ENCODE measurements at regions not wholly inside any gene's neighbourhood (a gene's known extent, or its start where the extent isn't known, plus 50 kb on each side); places are given as distances from the start of the nearest gene placed in this dataset.

DNA sequence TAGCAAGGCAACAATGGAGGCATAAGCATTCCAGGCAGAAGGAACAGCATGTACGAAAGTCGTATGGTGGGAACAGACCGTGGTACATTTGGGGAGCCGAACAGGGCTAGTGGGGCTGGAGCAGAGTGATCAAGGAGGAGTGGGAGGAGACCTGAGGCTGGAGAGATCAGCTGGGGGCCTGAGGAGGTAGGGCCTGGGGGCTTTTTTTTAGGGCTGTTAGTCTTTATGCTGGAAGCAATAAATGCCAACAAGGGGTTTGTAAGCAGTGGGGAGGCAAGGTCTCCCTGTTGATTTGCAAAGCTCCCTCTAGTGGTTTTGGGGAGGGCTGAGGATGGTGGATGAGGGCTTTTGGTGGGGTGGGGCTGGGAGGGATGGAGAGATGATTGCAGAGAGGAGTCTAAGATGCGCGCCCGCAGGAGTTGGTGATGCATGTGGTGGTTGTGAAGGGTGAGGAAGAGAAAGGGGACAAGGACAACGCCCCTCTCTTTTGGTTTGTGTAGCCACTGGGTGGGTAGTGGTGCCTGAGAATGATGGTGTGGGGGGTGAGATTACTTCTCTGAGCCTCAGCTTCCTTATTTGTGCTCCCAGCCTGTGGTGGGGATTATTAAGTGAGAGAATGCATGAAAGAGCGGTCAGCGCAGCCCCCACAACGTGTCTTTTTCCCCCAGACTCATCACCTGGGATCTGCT, 74.1 kb upstream of the TOX2 start:
- no peak overlapping the region for H3K9ac ChIP-seq (ENCODE audit: low read depth, low read length)
- no peak overlapping the region for H3K4me2 ChIP-seq (ENCODE audit: low read depth, low read length)
- peak overlapping the region; percentile 83 for H2AK5ac ChIP-seq (ENCODE audit: low read depth, low read length)
- dilution Hi-C loops (cut with HindIII; ENCODE audit: low sequenced_read_pairs, unreplicated experiment) (no loop called here), in situ Hi-C loops (cut with MboI; ENCODE audit: low sequenced_read_pairs) (no loop called here), intact Hi-C loops (cut with micrococcal nuclease) (no loop called here)
- H3K79me1 ChIP-seq (ENCODE audit: low read depth in 1 of 2, low read length in 2 of 2) = 0 out of 4 replicates have a peak, but pooled peaks cover 0 to 3% of the 10 kb centered on the region in 2 experiments
- H3K4me3 ChIP-seq (ENCODE audit: insufficient read depth, low read depth, low read length) = no peak overlapping the region
- peak overlapping the region; percentile 26; the same call in 1 of the 2 replicates for H2BK20ac ChIP-seq (ENCODE audit: low read depth, low read length)
- no peak overlapping the region for H2BK5ac ChIP-seq (ENCODE audit: low read depth, low read length, poor library complexity, severe bottlenecking)
- H2AFZ ChIP-seq (replicated peaks; ENCODE audit: low read length, poor library complexity) = peak overlapping the region; percentile 9
- peaks cover 20% of the 10 kb centered on the region; the same call in 1 of the 2 replicates for H3K9me1 ChIP-seq (ENCODE audit: insufficient read depth, low read length)
- DNase-seq (peak; percentile 29), ATAC-seq (ENCODE audit: low read depth) (no peak)
- no peak overlapping the region; a peak in 1 of 4 replicates for H4K8ac ChIP-seq (ENCODE audit: low read depth in 2 of 2, low read length in 2 of 2)
- TF ChIP-seq MAZ (IDR thresholded peaks at IDR 0.05; ENCODE audit: borderline replicate concordance, low read depth, low read length) (no peak), POLR2A (IDR thresholded peaks at IDR 0.05; ENCODE audit: low read depth, low read length) (no peak), MAFK (IDR thresholded peaks at IDR 0.05; ENCODE audit: low read depth, low read length) (no peak), FOS (IDR thresholded peaks at IDR 0.05; ENCODE audit: low read depth, low read length) (no peak), RFX5 (IDR thresholded peaks at IDR 0.05; ENCODE audit: low read depth, low read length) (no peak), RCOR1 (IDR thresholded peaks at IDR 0.05; ENCODE audit: insufficient replicate concordance, low read length) (no peak), BHLHE40 (IDR thresholded peaks at IDR 0.05; ENCODE audit: low read depth, low read length) (no peak), NFE2L2 (IDR thresholded peaks at IDR 0.05; ENCODE audit: low read depth, low read length) (no peak), RAD21 (IDR thresholded peaks at IDR 0.05; ENCODE audit: low read length) (peak; percentile 34), CEBPB (IDR thresholded peaks at IDR 0.05; ENCODE audit: low read depth, low read length) (no peak), SMC3 (IDR thresholded peaks at IDR 0.05; ENCODE audit: low read depth, low read length) (0 out of 2 replicates have a peak, but pooled peaks have one; percentile 22), CHD1 (IDR thresholded peaks at IDR 0.05; ENCODE audit: low read depth, low read length) (no peak)
- TF ChIP-seq, protein P1, sequence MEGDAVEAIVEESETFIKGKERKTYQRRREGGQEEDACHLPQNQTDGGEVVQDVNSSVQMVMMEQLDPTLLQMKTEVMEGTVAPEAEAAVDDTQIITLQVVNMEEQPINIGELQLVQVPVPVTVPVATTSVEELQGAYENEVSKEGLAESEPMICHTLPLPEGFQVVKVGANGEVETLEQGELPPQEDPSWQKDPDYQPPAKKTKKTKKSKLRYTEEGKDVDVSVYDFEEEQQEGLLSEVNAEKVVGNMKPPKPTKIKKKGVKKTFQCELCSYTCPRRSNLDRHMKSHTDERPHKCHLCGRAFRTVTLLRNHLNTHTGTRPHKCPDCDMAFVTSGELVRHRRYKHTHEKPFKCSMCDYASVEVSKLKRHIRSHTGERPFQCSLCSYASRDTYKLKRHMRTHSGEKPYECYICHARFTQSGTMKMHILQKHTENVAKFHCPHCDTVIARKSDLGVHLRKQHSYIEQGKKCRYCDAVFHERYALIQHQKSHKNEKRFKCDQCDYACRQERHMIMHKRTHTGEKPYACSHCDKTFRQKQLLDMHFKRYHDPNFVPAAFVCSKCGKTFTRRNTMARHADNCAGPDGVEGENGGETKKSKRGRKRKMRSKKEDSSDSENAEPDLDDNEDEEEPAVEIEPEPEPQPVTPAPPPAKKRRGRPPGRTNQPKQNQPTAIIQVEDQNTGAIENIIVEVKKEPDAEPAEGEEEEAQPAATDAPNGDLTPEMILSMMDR (conservative IDR thresholded peaks at IDR 0.05; ENCODE audit: low read depth, low read length) = peak; percentile 41
- TF ChIP-seq, protein P2, sequence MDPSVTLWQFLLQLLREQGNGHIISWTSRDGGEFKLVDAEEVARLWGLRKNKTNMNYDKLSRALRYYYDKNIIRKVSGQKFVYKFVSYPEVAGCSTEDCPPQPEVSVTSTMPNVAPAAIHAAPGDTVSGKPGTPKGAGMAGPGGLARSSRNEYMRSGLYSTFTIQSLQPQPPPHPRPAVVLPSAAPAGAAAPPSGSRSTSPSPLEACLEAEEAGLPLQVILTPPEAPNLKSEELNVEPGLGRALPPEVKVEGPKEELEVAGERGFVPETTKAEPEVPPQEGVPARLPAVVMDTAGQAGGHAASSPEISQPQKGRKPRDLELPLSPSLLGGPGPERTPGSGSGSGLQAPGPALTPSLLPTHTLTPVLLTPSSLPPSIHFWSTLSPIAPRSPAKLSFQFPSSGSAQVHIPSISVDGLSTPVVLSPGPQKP (IDR thresholded peaks at IDR 0.05; ENCODE audit: borderline replicate concordance, low read depth, low read length) = no peak
- TF ChIP-seq, protein P3, sequence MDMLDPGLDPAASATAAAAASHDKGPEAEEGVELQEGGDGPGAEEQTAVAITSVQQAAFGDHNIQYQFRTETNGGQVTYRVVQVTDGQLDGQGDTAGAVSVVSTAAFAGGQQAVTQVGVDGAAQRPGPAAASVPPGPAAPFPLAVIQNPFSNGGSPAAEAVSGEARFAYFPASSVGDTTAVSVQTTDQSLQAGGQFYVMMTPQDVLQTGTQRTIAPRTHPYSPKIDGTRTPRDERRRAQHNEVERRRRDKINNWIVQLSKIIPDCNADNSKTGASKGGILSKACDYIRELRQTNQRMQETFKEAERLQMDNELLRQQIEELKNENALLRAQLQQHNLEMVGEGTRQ (IDR thresholded peaks at IDR 0.05; ENCODE audit: low read depth, low read length) = no peak
- peak overlapping the region; percentile 21; the same call in 1 of the 2 replicates for H3K4ac ChIP-seq (ENCODE audit: low read depth, low read length)
- peak overlapping the region; percentile 61; the same call in 1 of the 3 replicates for H2BK15ac ChIP-seq (ENCODE audit: low read depth, low read length)
- ChIA-PET CTCF (interaction anchor here (0.6 to 1.7 kb wide), 4 partner anchors 16 to 216 kb away, joined by 3 to 5 read pairs (median 4); no protein-coding TSS in a partner anchor), POLR2A (ENCODE audit: unreplicated experiment) (no interaction called here)
- H2BK120ac ChIP-seq (ENCODE audit: low read depth, low read length) = peak overlapping the region; percentile 65; the same call in 1 of the 2 replicates
- H3K14ac ChIP-seq (replicated peaks; ENCODE audit: low read depth, low read length) = no peak overlapping the region; the same call in 1 of the 2 replicates
- no peak overlapping the region for H3K27ac ChIP-seq (ENCODE audit: insufficient read depth, low read length)
- no peaks in the 10 kb centered on the region for H3K27me3 ChIP-seq (ENCODE audit: control insufficient read depth, insufficient read depth, low read length)
- no peaks in the 10 kb centered on the region for H3K36me3 ChIP-seq (ENCODE audit: control insufficient read depth, insufficient read depth, low read length)
- peaks cover 13% of the 10 kb centered on the region for H3K4me1 ChIP-seq (ENCODE audit: control insufficient read depth, insufficient read depth, low read length)
- H4K91ac ChIP-seq (ENCODE audit: insufficient read depth, low read depth, low read length) = no peak overlapping the region
- H4K5ac ChIP-seq (ENCODE audit: low read depth, low read length) = no peak overlapping the region
- WGBS, 2 experiments (ENCODE audit: extremely low coverage in 2 of 2, insufficient read length in 1 of 2) = 85% methylated on average over 6 of the region's 11 CpGs; no CpG with 5 or more reads in 1 of the 2 experiments
- H2AK9ac ChIP-seq (replicated peaks; ENCODE audit: low read depth, low read length, poor library complexity) = no peak overlapping the region
- no peak overlapping the region for H3K18ac ChIP-seq (ENCODE audit: low read depth, low read length)
- H3K23ac ChIP-seq (ENCODE audit: low read depth, low read length) = no peak overlapping the region
- BruUV-seq (replicated peaks) = no TSS peak
- no peaks in the 10 kb centered on the region for H4K20me1 ChIP-seq (ENCODE audit: insufficient read depth, low read length)
- H3K9me3 ChIP-seq (ENCODE audit: control insufficient read depth, insufficient read depth, low read length) = no peaks in the 10 kb centered on the region
- H3K56ac ChIP-seq (ENCODE audit: extremely low read depth, insufficient read depth, low read length) = no peak overlapping the region
